Activated CD4-positive, alpha-beta T cell treated with anti-CD3 and anti-CD28 coated beads for 36 hours (primary cell): ENCODE measurements at regions not wholly inside any gene's neighbourhood (a gene's known extent, or its start where the extent isn't known, plus 50 kb on each side); places are given as distances from the start of the nearest gene placed in this dataset.

Experiments used
- ATAC-seq: fragments of 200-7000 bp; cut with Tn5 transposase; one replicate; pipeline ENCODE4 v1.10.0; 2021; ENCODE audit warnings: mild to moderate bottlenecking, moderate library complexity
- CTCF ChIA-PET: fragments of 350-600 bp; sonication (Branson Sonifier 250); formaldehyde crosslinking; loops from one replicate; lab custom pipeline; 2021; ENCODE audit warnings: antibody characterized with exemption; lab: Charles Lee
- POLR2A ChIA-PET: fragments of 350-600 bp; sonication (Branson Sonifier 250); formaldehyde crosslinking; loops from one replicate; lab custom pipeline; 2021; ENCODE audit warnings: antibody characterized with exemption, inconsistent platforms; lab: Charles Lee
- DNase-seq: peaks from one replicate; pipeline ENCODE4 v3.0.0-alpha.2; 2020
- H3K27ac Mint-ChIP-seq: one replicate; pipeline ENCODE4 v1.8.0; 2021; ENCODE audit warnings: mixed read lengths
- H3K27me3 Mint-ChIP-seq: one replicate; pipeline ENCODE4 v1.8.0; 2021; ENCODE audit warnings: mixed read lengths
- H3K36me3 Mint-ChIP-seq: one replicate; pipeline ENCODE4 v1.8.0; 2021; ENCODE audit warnings: low read depth, mixed read lengths
- H3K4me1 Mint-ChIP-seq: one replicate; pipeline ENCODE4 v1.8.0; 2021; ENCODE audit warnings: mixed read lengths
- H3K4me3 Mint-ChIP-seq: one replicate; pipeline ENCODE4 v1.8.0; 2021; ENCODE audit warnings: mild to moderate bottlenecking, moderate library complexity, mixed read lengths
- H3K9me3 Mint-ChIP-seq: one replicate; pipeline ENCODE4 v1.8.0; 2021; ENCODE audit warnings: low read depth, mixed read lengths
- intact Hi-C, 2 experiments: fragments of 100-400 bp; cut with DNase I in 1 of 2; cut with micrococcal nuclease in 1 of 2; formaldehyde crosslinking; loops; one replicate each; pipeline versions ENCODE4 v1.14.2 to v1.15.1; 2022 to 2024; cut with DNase I, micrococcal nuclease

GRCh38 chr3:17806201-17806600 is 63.8 kb upstream of the TBC1D5 start:
- Mint-ChIP-seq H3K9me3 (no peaks in the 10 kb centered on the region), H3K27ac (no peak overlapping the region)
- intact Hi-C loops = no loop called here

GRCh38 chr3:17805461-17805940 is 63.1 kb upstream of the TBC1D5 start:
- CTCF ChIA-PET = interaction anchor here (1.1 kb wide), 1 partner anchor 13 kb away, joined by 3 read pairs; no protein-coding TSS in a partner anchor
- Mint-ChIP-seq H3K36me3 (no peaks in the 10 kb centered on the region), H3K9me3 (no peaks in the 10 kb centered on the region), H3K4me3 (no peak overlapping the region), H3K27me3 (peaks cover 4% of the 10 kb centered on the region), H3K4me1 (peaks cover 16% of the 10 kb centered on the region), H3K27ac (no peak overlapping the region)
- DNase-seq (no peak), ATAC-seq (no peak)
- intact Hi-C loops = no loop called here
- POLR2A ChIA-PET = no interaction called here

More at GRCh38 chr3:17806201-17806600, 63.8 kb upstream of the TBC1D5 start:
- Mint-ChIP-seq H3K4me1 (peaks cover 21% of the 10 kb centered on the region), H3K36me3 (no peaks in the 10 kb centered on the region), H3K27me3 (peaks cover 4% of the 10 kb centered on the region), H3K4me3 (no peak overlapping the region)
- CTCF ChIA-PET = interaction anchor here (1.1 kb wide), 1 partner anchor 14 kb away, joined by 3 read pairs; no protein-coding TSS in a partner anchor
- ATAC-seq = peak; percentile 77
- POLR2A ChIA-PET = no interaction called here
- peak; percentile 13 for DNase-seq

DNA sequence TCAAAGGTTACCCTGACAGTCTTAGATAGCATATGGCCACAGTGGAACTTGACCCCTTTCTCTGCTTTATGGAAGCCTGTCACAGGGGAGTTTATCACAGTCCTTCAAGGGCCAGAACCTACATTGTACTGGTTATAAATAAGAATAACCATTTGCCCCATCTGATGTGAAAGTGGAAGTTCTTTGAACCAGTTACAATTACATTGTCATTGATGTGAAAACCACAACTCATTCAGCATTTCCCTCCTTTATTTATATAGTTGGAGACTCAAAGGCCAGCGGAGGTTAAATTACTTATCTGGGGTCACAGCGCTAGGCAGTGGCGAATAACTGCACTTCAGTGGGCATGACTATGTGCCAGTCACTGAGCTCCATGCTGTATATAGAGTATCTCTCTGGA is 60.5 kb upstream of the TBC1D5 start:
- ChIA-PET POLR2A (no interaction called here), CTCF (interaction anchor here (1.3 to 1.7 kb wide), 2 partner anchors 11 to 39 kb away, joined by 4 to 7 read pairs; no protein-coding TSS in a partner anchor)
- Mint-ChIP-seq H3K4me1 (peaks cover 9% of the 10 kb centered on the region), H3K9me3 (no peaks in the 10 kb centered on the region), H3K36me3 (no peaks in the 10 kb centered on the region), H3K4me3 (no peak overlapping the region), H3K27ac (no peak overlapping the region), H3K27me3 (peaks cover 5% of the 10 kb centered on the region)
- intact Hi-C loops = no loop called here
- no peak for ATAC-seq
- no peak for DNase-seq

GRCh38 chr3:17801131-17801530 is 58.7 kb upstream of the TBC1D5 start:
- Mint-ChIP-seq H3K27me3 (peaks cover 5% of the 10 kb centered on the region), H3K27ac (no peak overlapping the region), H3K4me1 (peaks cover under 1% of the 10 kb centered on the region), H3K9me3 (no peaks in the 10 kb centered on the region), H3K4me3 (no peak overlapping the region), H3K36me3 (no peaks in the 10 kb centered on the region)
- ChIA-PET CTCF (interaction anchor here (0.7 to 0.8 kb wide), 2 partner anchors 141 to 273 kb away, joined by 3 to 4 read pairs; no protein-coding TSS in a partner anchor), POLR2A (interaction anchor here (0.6 kb wide), 1 partner anchor 131 kb away, joined by 3 read pairs; no protein-coding TSS in a partner anchor)
- intact Hi-C loops = no loop called here
- DNase-seq (no peak), ATAC-seq (no peak)

DNA sequence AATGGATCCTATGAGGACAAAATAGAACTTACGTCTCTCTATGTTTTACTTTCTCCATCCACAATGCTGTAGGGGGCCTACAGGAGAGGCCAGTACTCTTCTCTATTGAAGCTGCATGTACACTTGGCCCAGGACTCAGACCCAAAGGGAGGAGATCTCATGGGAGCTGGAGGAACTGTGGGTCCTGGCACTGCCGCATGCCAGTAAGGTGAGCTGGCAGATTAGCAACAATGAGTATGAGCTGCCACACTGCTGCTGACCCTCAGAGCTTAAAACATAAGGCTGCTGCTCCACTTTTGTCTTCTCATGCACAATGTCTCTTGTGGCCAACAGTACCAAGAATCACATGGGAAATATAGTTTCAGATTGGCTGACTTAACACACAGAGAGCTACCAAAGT is 57.8 kb upstream of the TBC1D5 start:
- Mint-ChIP-seq H3K4me3 (no peak overlapping the region), H3K4me1 (peaks cover 4% of the 10 kb centered on the region), H3K36me3 (no peaks in the 10 kb centered on the region), H3K27me3 (peaks cover 5% of the 10 kb centered on the region), H3K27ac (no peak overlapping the region), H3K9me3 (no peaks in the 10 kb centered on the region)
- intact Hi-C loops = no loop called here
- DNase-seq (no peak), ATAC-seq (no peak)
- POLR2A ChIA-PET = no interaction called here
- CTCF ChIA-PET = interaction anchor here (0.7 kb wide), 1 partner anchor 41 kb away, joined by 3 read pairs; no protein-coding TSS in a partner anchor

GRCh38 chr3:17799312-17799711 is 56.9 kb upstream of the TBC1D5 start:
- Mint-ChIP-seq H3K27me3 (peaks cover 4% of the 10 kb centered on the region), H3K4me1 (peaks cover 4% of the 10 kb centered on the region), H3K36me3 (no peaks in the 10 kb centered on the region), H3K9me3 (no peaks in the 10 kb centered on the region), H3K27ac (no peak overlapping the region), H3K4me3 (no peak overlapping the region)
- DNase-seq (no peak), ATAC-seq (no peak)
- ChIA-PET CTCF (no interaction called here), POLR2A (no interaction called here)
- intact Hi-C loops = no loop called here

DNA sequence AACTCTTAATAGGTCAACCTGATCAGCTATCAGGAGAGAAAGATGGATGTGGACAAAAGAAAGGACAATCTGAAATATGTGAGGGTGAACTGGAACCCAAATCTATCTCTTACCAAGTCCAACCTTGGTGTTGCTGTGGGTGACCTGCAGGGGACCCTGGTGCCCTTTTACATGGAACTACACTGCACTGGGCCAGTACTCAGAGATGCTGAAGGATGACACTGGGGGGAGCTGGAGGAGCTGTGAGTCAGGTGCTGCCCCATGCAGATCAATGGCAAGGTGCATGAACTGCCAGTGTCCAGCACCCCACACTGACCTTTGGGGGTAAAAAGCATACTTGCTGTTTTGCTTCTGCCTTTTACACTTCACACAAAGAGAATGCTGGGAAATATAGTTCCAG is 55.6 kb upstream of the TBC1D5 start:
- Mint-ChIP-seq H3K27ac (no peak overlapping the region), H3K36me3 (no peaks in the 10 kb centered on the region), H3K4me3 (no peak overlapping the region), H3K27me3 (peaks cover 4% of the 10 kb centered on the region), H3K4me1 (peaks cover 4% of the 10 kb centered on the region), H3K9me3 (peaks cover 3% of the 10 kb centered on the region)
- intact Hi-C loops = no loop called here
- POLR2A ChIA-PET = no interaction called here
- peak; percentile 39 for ATAC-seq
- DNase-seq = peak; percentile 16
- CTCF ChIA-PET = no interaction called here

DNA sequence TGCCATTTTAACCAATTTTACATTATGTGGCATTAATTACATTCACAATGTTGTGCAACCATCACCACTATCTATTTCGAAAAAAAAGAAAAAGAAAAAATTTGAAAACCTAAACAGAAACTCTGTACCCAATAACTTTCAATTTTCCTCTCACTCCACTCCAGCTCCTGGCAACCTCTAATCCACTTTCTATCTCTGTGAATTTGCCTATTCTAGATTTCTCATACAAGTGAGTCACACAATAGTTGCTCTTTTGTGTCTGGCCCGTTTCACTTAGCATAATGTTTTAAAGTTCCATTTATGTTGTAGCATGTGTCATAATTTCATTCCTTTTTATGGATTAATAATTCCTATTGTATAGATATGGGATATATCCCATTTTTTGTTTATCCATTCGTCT is 53.3 kb upstream of the TBC1D5 start:
- Mint-ChIP-seq H3K4me1 (peaks cover 4% of the 10 kb centered on the region), H3K27ac (no peak overlapping the region), H3K4me3 (no peak overlapping the region), H3K36me3 (peaks cover 4% of the 10 kb centered on the region), H3K27me3 (peaks cover 4% of the 10 kb centered on the region), H3K9me3 (peaks cover 11% of the 10 kb centered on the region)
- POLR2A ChIA-PET = interaction anchor here (0.7 kb wide), 1 partner anchor 772 kb away, joined by 3 read pairs; no protein-coding TSS in a partner anchor
- DNase-seq (no peak), ATAC-seq (no peak)
- intact Hi-C loops = no loop called here
- CTCF ChIA-PET = no interaction called here

GRCh38 chr3:17795280-17795679 is 52.8 kb upstream of the TBC1D5 start:
- Mint-ChIP-seq H3K36me3 (peaks cover 4% of the 10 kb centered on the region), H3K27ac (no peak overlapping the region), H3K4me3 (no peak overlapping the region), H3K4me1 (peaks cover 4% of the 10 kb centered on the region), H3K9me3 (peaks cover 12% of the 10 kb centered on the region), H3K27me3 (peaks cover 4% of the 10 kb centered on the region)
- CTCF ChIA-PET = interaction anchor here (1.0 kb wide), 1 partner anchor 46 kb away, joined by 6 read pairs; no protein-coding TSS in a partner anchor
- no peak for ATAC-seq
- DNase-seq = no peak
- POLR2A ChIA-PET = no interaction called here
- intact Hi-C loops = no loop called here

- ATAC-seq = no peak
- Mint-ChIP-seq H3K4me3 (no peak overlapping the region), H3K27me3 (peaks cover 4% of the 10 kb centered on the region), H3K36me3 (peaks cover 4% of the 10 kb centered on the region), H3K9me3 (peaks cover 14% of the 10 kb centered on the region), H3K27ac (no peak overlapping the region), H3K4me1 (peaks cover 4% of the 10 kb centered on the region)
- ChIA-PET POLR2A (no interaction called here), CTCF (interaction anchor here (0.6 to 0.7 kb wide), 2 partner anchors 29 to 54 kb away, joined by 3 read pairs; no protein-coding TSS in a partner anchor)
- intact Hi-C loops = no loop called here
- DNase-seq = no peak
Measured at GRCh38 chr3:17793542-17794195, 51.2 kb upstream of the TBC1D5 start.
